Keratinocyte (primary cell): ENCODE measurements at regions not wholly inside any gene's neighbourhood (a gene's known extent, or its start where the extent isn't known, plus 50 kb on each side); places are given as distances from the start of the nearest gene placed in this dataset.

Experiments used
- DNase-seq: peaks from one replicate; pipeline ENCODE4 v3.0.0-alpha.2; 2011; ENCODE audit warnings: low read depth, missing footprints, low spot score
- FAIRE-seq: peaks from 2 replicates; lab custom pipeline; 2011; peaks lifted over from hg19 to GRCh38; lab: Jason Lieb, UNC
- H2AFZ ChIP-seq: 2 replicates; pipeline ENCODE4 v1.6.0; 2012; ENCODE audit warnings: low read length, control low read depth, inconsistent platforms; ENCODE audit not compliant: control insufficient read depth
- H3K27ac ChIP-seq: 2 replicates; pipeline ENCODE4 v1.5.1; 2011; ENCODE audit warnings: low read length; ENCODE audit not compliant: control insufficient read depth, insufficient read depth
- H3K27me3 ChIP-seq: 3 replicates; pipeline ENCODE4 v1.6.0; 2011; ENCODE audit warnings: low read length; ENCODE audit not compliant: control insufficient read depth, insufficient read depth; ENCODE audit errors: extremely low read depth
- H3K36me3 ChIP-seq, 2 experiments: 2 replicates in 1 of 2; 3 replicates in 1 of 2; pipeline ENCODE4 v1.5.1; 2011; ENCODE audit warnings: low read length in 2 of 2, mild to moderate bottlenecking in 1 of 2; ENCODE audit not compliant: control insufficient read depth in 2 of 2, insufficient read depth in 2 of 2; ENCODE audit errors: extremely low read depth in 1 of 2
- H3K4me1 ChIP-seq: 3 replicates; pipeline ENCODE4 v1.5.1; 2011; ENCODE audit warnings: low read length; ENCODE audit not compliant: control insufficient read depth, insufficient read depth; ENCODE audit errors: extremely low read depth
- H3K4me2 ChIP-seq: 3 replicates; pipeline ENCODE4 v1.6.0; 2011; ENCODE audit warnings: low read depth, low read length; ENCODE audit not compliant: control insufficient read depth, insufficient read depth; ENCODE audit errors: extremely low read depth
- H3K4me3 ChIP-seq, 3 experiments: fragments of 200-600 bp in 1 of 3; sonication (generic) in 1 of 3; 2 replicates in 2 of 3; 3 replicates in 1 of 3; pipeline ENCODE4 v1.5.1; 2011 to 2016; ENCODE audit warnings: low read length in 3 of 3, mild to moderate bottlenecking in 3 of 3, control low read depth in 2 of 3, inconsistent platforms in 1 of 3, low read depth in 1 of 3, mixed read lengths in 1 of 3, mixed run types in 1 of 3, moderate library complexity in 1 of 3; ENCODE audit not compliant: control insufficient read depth in 2 of 3, insufficient read depth in 2 of 3; ENCODE audit errors: extremely low read depth in 1 of 3
- H3K79me2 ChIP-seq: 2 replicates; pipeline ENCODE4 v1.6.0; 2012; ENCODE audit warnings: low read length; ENCODE audit not compliant: control insufficient read depth, insufficient read depth
- H3K9ac ChIP-seq: 3 replicates; pipeline ENCODE4 v1.6.0; 2011; ENCODE audit warnings: low read length; ENCODE audit not compliant: control insufficient read depth, insufficient read depth; ENCODE audit errors: extremely low read depth
- H3K9me1 ChIP-seq: 3 replicates; pipeline ENCODE4 v1.6.0; 2011; ENCODE audit warnings: low read length; ENCODE audit not compliant: control insufficient read depth, insufficient read depth; ENCODE audit errors: extremely low read depth
- H3K9me3 ChIP-seq: 2 replicates; pipeline ENCODE4 v1.5.1; 2012; ENCODE audit warnings: low read depth, low read length; ENCODE audit not compliant: control insufficient read depth
- H4K20me1 ChIP-seq: 3 replicates; pipeline ENCODE4 v1.6.0; 2011; ENCODE audit warnings: low read length; ENCODE audit not compliant: control insufficient read depth, insufficient read depth; ENCODE audit errors: extremely low read depth
- CTCF ChIP-seq, 3 experiments: IDR thresholded peaks in 1 of 3; conservative IDR thresholded peaks in 1 of 3; optimal IDR thresholded peaks in 1 of 3; 2 replicates in 2 of 3; 3 replicates in 1 of 3; pipeline versions ENCODE3 to v1.5.1; 2011; ENCODE audit warnings: low read length in 3 of 3, mild to moderate bottlenecking in 3 of 3, moderate library complexity in 2 of 3, control low read depth in 1 of 3, inconsistent platforms in 1 of 3; ENCODE audit not compliant: insufficient read depth in 2 of 3; ENCODE audit errors: extremely low read depth in 1 of 3
- EZH2 ChIP-seq: IDR thresholded peaks from one replicate; pipeline ENCODE4 v1.6.1; 2012; ENCODE audit warnings: inconsistent platforms, mild to moderate bottlenecking, low read length, moderate library complexity
- dilution Hi-C: fragments of 300-500 bp; cut with MboI; formaldehyde crosslinking; loops from one replicate; pipeline ENCODE4 v1.7.0; 2020; ENCODE audit warnings: low sequenced_read_pairs; ENCODE audit not compliant: extremely low pct_ligation_motif_present

- TF ChIP-seq CTCF (optimal IDR thresholded peaks at IDR 0.05 in 1 of 3, IDR thresholded peaks at IDR 0.05 in 1 of 3, conservative IDR thresholded peaks at IDR 0.05 in 1 of 3; ENCODE audit: extremely low read depth in 1 of 3, insufficient read depth in 2 of 3, low read length in 3 of 3) (no peak), EZH2 (no peak)
- no peaks in the 10 kb centered on the region for H3K27me3 ChIP-seq
- no peaks in the 10 kb centered on the region for H3K79me2 ChIP-seq
- FAIRE-seq: no peak
- H3K27ac ChIP-seq: no peak overlapping the region
- peaks cover 4% of the 10 kb centered on the region for H3K4me1 ChIP-seq
- no peak overlapping the region for H3K4me3 ChIP-seq
- H4K20me1 ChIP-seq: no peaks in the 10 kb centered on the region
- dilution Hi-C loops: no loop called here
- no peaks in the 10 kb centered on the region for H3K36me3 ChIP-seq
- no peak for DNase-seq
- no peaks in the 10 kb centered on the region for H3K9me1 ChIP-seq
- no peak overlapping the region for H3K4me2 ChIP-seq
- no peak overlapping the region for H2AFZ ChIP-seq
- no peak overlapping the region for H3K9ac ChIP-seq
- no peaks in the 10 kb centered on the region for H3K9me3 ChIP-seq
These were observed 310.4 kb downstream of the KCNC2 start for GRCh38 chr12:74899031-74899829.

GRCh38 chr12:74900232-74900631 lies 309.4 kb downstream of the KCNC2 start:
- H3K4me2 ChIP-seq: no peak overlapping the region
- no peak overlapping the region for H3K9ac ChIP-seq
- FAIRE-seq (no peak), DNase-seq (no peak)
- dilution Hi-C loops: no loop called here
- no peaks in the 10 kb centered on the region for H3K9me1 ChIP-seq
- H2AFZ ChIP-seq: no peak overlapping the region
- H3K36me3 ChIP-seq: no peaks in the 10 kb centered on the region
- H3K4me3 ChIP-seq: no peak overlapping the region
- no peak for TF ChIP-seq EZH2
- no peak for TF ChIP-seq CTCF (optimal IDR thresholded peaks at IDR 0.05 in 1 of 3, IDR thresholded peaks at IDR 0.05 in 1 of 3, conservative IDR thresholded peaks at IDR 0.05 in 1 of 3; ENCODE audit: extremely low read depth in 1 of 3, insufficient read depth in 2 of 3, low read length in 3 of 3)
- H3K9me3 ChIP-seq: no peaks in the 10 kb centered on the region
- H3K27ac ChIP-seq: no peak overlapping the region
- H3K4me1 ChIP-seq: peaks cover 4% of the 10 kb centered on the region
- H3K79me2 ChIP-seq: no peaks in the 10 kb centered on the region
- no peaks in the 10 kb centered on the region for H3K27me3 ChIP-seq
- H4K20me1 ChIP-seq: no peaks in the 10 kb centered on the region
